ENCODE measurements at regions not wholly inside any gene's neighbourhood (a gene's known extent, or its start where the extent isn't known, plus 50 kb on each side); places are given as distances from the start of the nearest gene placed in this dataset.

DNA sequence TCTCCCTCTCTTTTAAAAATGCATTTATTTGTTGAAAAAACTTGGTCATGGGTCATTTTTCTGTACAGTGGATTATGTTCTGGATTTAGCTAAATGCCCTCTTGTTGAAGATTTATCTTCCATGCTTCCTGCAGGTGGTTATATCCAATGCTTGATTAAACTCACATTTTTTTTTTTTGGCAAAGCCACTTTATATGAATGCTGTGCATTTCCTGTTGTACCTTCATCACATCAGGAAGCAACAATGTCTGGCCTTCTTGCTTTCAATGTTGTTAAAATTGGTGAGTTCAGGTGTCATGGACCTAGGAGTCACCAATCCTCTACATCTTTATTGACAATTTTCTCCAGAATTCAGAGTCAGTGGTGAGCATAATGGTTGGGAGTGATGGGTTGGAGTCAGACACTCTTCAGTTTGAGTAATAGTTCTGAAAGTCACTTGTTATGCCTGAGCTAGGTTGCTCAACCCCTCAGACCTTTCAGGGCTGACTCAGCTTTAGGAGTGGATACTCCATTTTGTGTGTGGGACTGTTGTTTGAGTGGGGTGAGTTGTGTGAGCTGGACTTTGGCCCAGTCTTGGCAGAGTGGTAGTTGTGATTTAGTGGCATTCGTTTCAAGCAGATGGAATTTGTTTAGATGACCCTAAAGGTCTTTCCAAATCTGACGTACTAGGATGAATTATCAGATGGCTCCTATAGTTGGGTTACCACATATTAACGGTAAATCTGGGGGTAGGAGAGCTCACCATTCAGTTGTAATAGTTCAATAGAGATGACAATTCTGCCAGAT, 213.5 kb upstream of the ZNF32 start (continued):
- TF ChIP-seq NFIC (IDR thresholded peaks at IDR 0.05; ENCODE audit: borderline replicate concordance) (peak; percentile 61; the same call in 1 of the 2 replicates), EP300 (IDR thresholded peaks at IDR 0.05; ENCODE audit: borderline replicate concordance in 1 of 2, low read depth in 1 of 2, low read length in 1 of 2) (peak in 1 of 2 experiments; percentile 66; a peak in 1 of 4 replicates), TEAD4 (IDR thresholded peaks at IDR 0.05; ENCODE audit: borderline replicate concordance, insufficient read depth) (no peak)
- TF ChIP-seq, protein P1, sequence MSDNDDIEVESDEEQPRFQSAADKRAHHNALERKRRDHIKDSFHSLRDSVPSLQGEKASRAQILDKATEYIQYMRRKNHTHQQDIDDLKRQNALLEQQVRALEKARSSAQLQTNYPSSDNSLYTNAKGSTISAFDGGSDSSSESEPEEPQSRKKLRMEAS (IDR thresholded peaks at IDR 0.05; ENCODE audit: low read depth): no peak

GRCh38 chr10:43859016-43859525, 210.4 kb upstream of the ZNF32 start:
- Histone ChIP-seq H3K36me3 (replicated peaks in 1 of 2; ENCODE audit: control insufficient read depth in 1 of 2, insufficient read depth in 2 of 2, low read length in 1 of 2) (no peaks in the 10 kb centered on the region), H3K4me3 (ENCODE audit: low read depth in 2 of 2, low read length in 1 of 2) (no peak overlapping the region), H3K27me3 (ENCODE audit: insufficient read depth) (no peaks in the 10 kb centered on the region), H3F3A (replicated peaks; ENCODE audit: insufficient read depth) (peaks cover 26% of the 10 kb centered on the region), H3K79me2 (ENCODE audit: insufficient read depth) (no peaks in the 10 kb centered on the region), H3K27ac (ENCODE audit: low read depth in 2 of 2, low read length in 1 of 2) (peak overlapping the region in 1 of 2 experiments; percentile 94; a peak in 2 of 4 replicates), H4K20me1 (ENCODE audit: insufficient read depth) (no peaks in the 10 kb centered on the region), H3K4me2 (no peak overlapping the region), H2AFZ (ENCODE audit: low read depth) (no peak overlapping the region), H3K4me1 (ENCODE audit: control insufficient read depth in 1 of 2, insufficient read depth in 2 of 2, low read depth in 1 of 2, low read length in 1 of 2) (peaks cover 6 to 66% of the 10 kb centered on the region in 2 experiments; a peak in 3 of 4 replicates), H3K9me3 (no peaks in the 10 kb centered on the region), H3K9me2 (no peaks in the 10 kb centered on the region), H3K9ac (no peak overlapping the region)
- POLR2A ChIA-PET: no interaction called here
- TF ChIP-seq NFIC (IDR thresholded peaks at IDR 0.05; ENCODE audit: borderline replicate concordance) (no peak), GATA2 (CRISPR knock-in tag; IDR thresholded peaks at IDR 0.05) (no peak), SIN3A (IDR thresholded peaks at IDR 0.05; ENCODE audit: borderline replicate concordance, low read depth, low read length) (no peak), ZBTB33 (IDR thresholded peaks at IDR 0.05; ENCODE audit: borderline replicate concordance, low read depth) (no peak), CHD2 (IDR thresholded peaks at IDR 0.05; ENCODE audit: low read length, partially characterized antibody) (no peak), MXI1 (IDR thresholded peaks at IDR 0.05; ENCODE audit: low read depth, low read length) (no peak), POLR2AphosphoS5 (IDR thresholded peaks at IDR 0.05; ENCODE audit: low read depth, low read length) (no peak), SMC3 (IDR thresholded peaks at IDR 0.05; ENCODE audit: low read depth, low read length) (no peak), JUND (IDR thresholded peaks at IDR 0.05) (no peak), FOSL2 (IDR thresholded peaks at IDR 0.05; ENCODE audit: borderline replicate concordance, low read depth) (no peak), MEF2A (IDR thresholded peaks at IDR 0.05; ENCODE audit: borderline replicate concordance, low read depth) (no peak), EP300 (IDR thresholded peaks at IDR 0.05; ENCODE audit: borderline replicate concordance in 1 of 2, low read depth in 1 of 2, low read length in 1 of 2) (no peak), EZH2phosphoT487 (IDR thresholded peaks at IDR 0.05; ENCODE audit: borderline replicate concordance, low read depth) (no peak), REST (IDR thresholded peaks at IDR 0.05; ENCODE audit: low read depth, low read length) (no peak), RFX5 (IDR thresholded peaks at IDR 0.05; ENCODE audit: low read length) (no peak), FOXJ3 (CRISPR knock-in tag; IDR thresholded peaks at IDR 0.05) (no peak), RAD21 (IDR thresholded peaks at IDR 0.05; ENCODE audit: low read length) (no peak)
- TF ChIP-seq, protein P2, sequence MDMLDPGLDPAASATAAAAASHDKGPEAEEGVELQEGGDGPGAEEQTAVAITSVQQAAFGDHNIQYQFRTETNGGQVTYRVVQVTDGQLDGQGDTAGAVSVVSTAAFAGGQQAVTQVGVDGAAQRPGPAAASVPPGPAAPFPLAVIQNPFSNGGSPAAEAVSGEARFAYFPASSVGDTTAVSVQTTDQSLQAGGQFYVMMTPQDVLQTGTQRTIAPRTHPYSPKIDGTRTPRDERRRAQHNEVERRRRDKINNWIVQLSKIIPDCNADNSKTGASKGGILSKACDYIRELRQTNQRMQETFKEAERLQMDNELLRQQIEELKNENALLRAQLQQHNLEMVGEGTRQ (IDR thresholded peaks at IDR 0.05; ENCODE audit: borderline replicate concordance, low read depth, low read length): no peak
- TF ChIP-seq, protein P3, sequence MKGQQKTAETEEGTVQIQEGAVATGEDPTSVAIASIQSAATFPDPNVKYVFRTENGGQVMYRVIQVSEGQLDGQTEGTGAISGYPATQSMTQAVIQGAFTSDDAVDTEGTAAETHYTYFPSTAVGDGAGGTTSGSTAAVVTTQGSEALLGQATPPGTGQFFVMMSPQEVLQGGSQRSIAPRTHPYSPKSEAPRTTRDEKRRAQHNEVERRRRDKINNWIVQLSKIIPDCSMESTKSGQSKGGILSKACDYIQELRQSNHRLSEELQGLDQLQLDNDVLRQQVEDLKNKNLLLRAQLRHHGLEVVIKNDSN (IDR thresholded peaks at IDR 0.05; ENCODE audit: borderline replicate concordance, low read depth): no peak
- TF ChIP-seq, protein P1 (IDR thresholded peaks at IDR 0.05; ENCODE audit: low read depth): no peak
- WGBS (ENCODE audit: low lambda C conversion rate): 73% methylated on average over 6 of the region's 6 CpGs
- CTCF ChIA-PET: interaction anchor here (2.5 to 2.7 kb wide), 2 partner anchors 169 kb away, joined by 7 to 12 read pairs; no protein-coding TSS in a partner anchor
- DNase-seq: no peak
